ENCODE measurements at regions not wholly inside any gene's neighbourhood (a gene's known extent, or its start where the extent isn't known, plus 50 kb on each side); places are given as distances from the start of the nearest gene placed in this dataset.

DNA sequence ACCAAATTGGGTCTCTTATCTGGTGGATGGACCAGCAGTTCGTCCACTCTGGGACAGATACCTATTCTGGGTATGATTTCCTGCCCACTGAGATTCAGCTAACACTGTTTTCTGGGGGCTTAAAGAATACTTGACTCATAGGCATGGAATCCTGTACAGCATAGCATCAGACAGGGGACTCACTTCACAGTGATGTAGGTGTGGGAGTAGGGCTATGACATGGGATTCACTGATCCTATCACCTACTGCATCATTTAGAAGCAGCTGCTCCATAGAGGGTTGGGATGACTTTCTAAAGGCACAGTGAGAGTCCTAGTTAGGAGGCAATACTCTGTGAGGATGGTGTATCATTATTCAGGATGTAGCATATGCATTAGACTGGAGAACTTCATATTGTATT, 74.5 kb upstream of the AHI1 start:
- TF ChIP-seq, protein P1, sequence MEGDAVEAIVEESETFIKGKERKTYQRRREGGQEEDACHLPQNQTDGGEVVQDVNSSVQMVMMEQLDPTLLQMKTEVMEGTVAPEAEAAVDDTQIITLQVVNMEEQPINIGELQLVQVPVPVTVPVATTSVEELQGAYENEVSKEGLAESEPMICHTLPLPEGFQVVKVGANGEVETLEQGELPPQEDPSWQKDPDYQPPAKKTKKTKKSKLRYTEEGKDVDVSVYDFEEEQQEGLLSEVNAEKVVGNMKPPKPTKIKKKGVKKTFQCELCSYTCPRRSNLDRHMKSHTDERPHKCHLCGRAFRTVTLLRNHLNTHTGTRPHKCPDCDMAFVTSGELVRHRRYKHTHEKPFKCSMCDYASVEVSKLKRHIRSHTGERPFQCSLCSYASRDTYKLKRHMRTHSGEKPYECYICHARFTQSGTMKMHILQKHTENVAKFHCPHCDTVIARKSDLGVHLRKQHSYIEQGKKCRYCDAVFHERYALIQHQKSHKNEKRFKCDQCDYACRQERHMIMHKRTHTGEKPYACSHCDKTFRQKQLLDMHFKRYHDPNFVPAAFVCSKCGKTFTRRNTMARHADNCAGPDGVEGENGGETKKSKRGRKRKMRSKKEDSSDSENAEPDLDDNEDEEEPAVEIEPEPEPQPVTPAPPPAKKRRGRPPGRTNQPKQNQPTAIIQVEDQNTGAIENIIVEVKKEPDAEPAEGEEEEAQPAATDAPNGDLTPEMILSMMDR (IDR thresholded peaks at IDR 0.05; ENCODE audit: low read length): no peak
- TF ChIP-seq EZH2 (IDR thresholded peaks at IDR 0.05; ENCODE audit: borderline replicate concordance, low read length): no peak

Data from OCI-LY1 (cell line).